DOHH2 (cell line): ENCODE measurements at regions not wholly inside any gene's neighbourhood (a gene's known extent, or its start where the extent isn't known, plus 50 kb on each side); places are given as distances from the start of the nearest gene placed in this dataset.

Source experiments
- H3F3A ChIP-seq: fragments of 200-600 bp; sonication (generic), shearing (Covaris generic); 2 replicates; pipeline ENCODE4 v1.6.0; 2016; ENCODE audit warnings: antibody characterized with exemption, mild to moderate bottlenecking; ENCODE audit not compliant: control insufficient read depth, insufficient read depth
- H3K27ac ChIP-seq: fragments of 200-600 bp; sonication (generic); 2 replicates; pipeline ENCODE4 v1.5.1; 2014; ENCODE audit warnings: low read depth, mild to moderate bottlenecking, low read length, moderate library complexity
- H3K27me3 ChIP-seq: fragments of 200-600 bp; sonication (generic); 2 replicates; pipeline ENCODE4 v1.6.1; 2014; ENCODE audit warnings: mild to moderate bottlenecking, low read length, mixed read lengths; ENCODE audit not compliant: control insufficient read depth
- H3K36me3 ChIP-seq: fragments of 200-600 bp; sonication (generic); 2 replicates; pipeline ENCODE4 v1.6.1; 2014; ENCODE audit warnings: mild to moderate bottlenecking, low read length, moderate library complexity, mixed read lengths; ENCODE audit not compliant: control insufficient read depth
- H3K4me1 ChIP-seq: fragments of 200-600 bp; sonication (generic); 2 replicates; pipeline ENCODE4 v1.6.1; 2014; ENCODE audit warnings: mild to moderate bottlenecking, low read length, mixed read lengths; ENCODE audit not compliant: control insufficient read depth
- H3K4me2 ChIP-seq: fragments of 200-600 bp; sonication (generic); 2 replicates; pipeline ENCODE4 v1.6.0; 2014; ENCODE audit warnings: mild to moderate bottlenecking, low read length, moderate library complexity
- H3K4me3 ChIP-seq: fragments of 200-600 bp; sonication (generic); 2 replicates; pipeline ENCODE4 v1.5.1; 2014; ENCODE audit warnings: mild to moderate bottlenecking, low read length, mixed read lengths
- H3K79me2 ChIP-seq: fragments of 200-600 bp; sonication (generic); 2 replicates; pipeline ENCODE4 v1.6.1; 2014; ENCODE audit warnings: mild to moderate bottlenecking, low read length, mixed read lengths; ENCODE audit not compliant: control insufficient read depth
- H3K9me2 ChIP-seq: fragments of 200-600 bp; sonication (generic); replicated peaks from 2 replicates; pipeline ENCODE4 v1.6.1; 2014; ENCODE audit warnings: mild to moderate bottlenecking, low read length, mixed read lengths; ENCODE audit not compliant: control insufficient read depth
- H3K9me3 ChIP-seq: fragments of 200-600 bp; sonication (generic); 2 replicates; pipeline ENCODE4 v1.6.1; 2014; ENCODE audit warnings: antibody characterized with exemption, low read length, mixed read lengths; ENCODE audit not compliant: control insufficient read depth, insufficient read depth
- H4K20me1 ChIP-seq: fragments of 200-600 bp; sonication (generic); 2 replicates; pipeline ENCODE4 v1.6.0; 2014; ENCODE audit warnings: low read depth, mild to moderate bottlenecking, antibody characterized with exemption, low read length, moderate library complexity; ENCODE audit not compliant: control insufficient read depth, insufficient read depth
- CTCF ChIP-seq: fragments of 200-600 bp; sonication (generic); IDR thresholded peaks from one replicate; pipeline ENCODE4 v1.5.1; 2014; ENCODE audit warnings: antibody characterized with exemption, mild to moderate bottlenecking, low read depth, low read length; ENCODE audit not compliant: poor library complexity, severe bottlenecking
- EZH2phosphoT487 ChIP-seq: fragments of 200-600 bp; sonication (generic); IDR thresholded peaks from 2 replicates; pipeline ENCODE4 v1.6.1; 2017; ENCODE audit warnings: borderline replicate concordance, mild to moderate bottlenecking, antibody characterized with exemption, low read length, moderate library complexity, mixed read lengths

- Histone ChIP-seq H3K9me3 (no peaks in the 10 kb centered on the region), H3K79me2 (no peaks in the 10 kb centered on the region), H3K9me2 (no peaks in the 10 kb centered on the region), H3K27ac (no peak overlapping the region), H3F3A (no peaks in the 10 kb centered on the region), H3K4me2 (no peak overlapping the region), H3K36me3 (no peaks in the 10 kb centered on the region), H4K20me1 (no peaks in the 10 kb centered on the region), H3K4me1 (no peaks in the 10 kb centered on the region), H3K27me3 (no peaks in the 10 kb centered on the region), H3K4me3 (no peak overlapping the region)
- TF ChIP-seq EZH2phosphoT487: no peak
- TF ChIP-seq CTCF: no peak
These were observed 133.6 kb upstream of the ARPP21 start for GRCh38 chr3:35505772-35506171.

GRCh38 chr3:35519936-35520335, 119.4 kb upstream of the ARPP21 start:
- Histone ChIP-seq H3K79me2 (no peaks in the 10 kb centered on the region), H4K20me1 (no peaks in the 10 kb centered on the region), H3K4me1 (no peaks in the 10 kb centered on the region), H3K36me3 (no peaks in the 10 kb centered on the region), H3K9me3 (no peaks in the 10 kb centered on the region), H3K4me2 (no peak overlapping the region), H3F3A (no peaks in the 10 kb centered on the region), H3K27me3 (no peaks in the 10 kb centered on the region), H3K27ac (no peak overlapping the region), H3K4me3 (no peak overlapping the region), H3K9me2 (no peaks in the 10 kb centered on the region)
- TF ChIP-seq CTCF (no peak), EZH2phosphoT487 (no peak)

- Histone ChIP-seq H3K27ac (no peak overlapping the region), H3K4me1 (no peaks in the 10 kb centered on the region), H4K20me1 (no peaks in the 10 kb centered on the region), H3K79me2 (no peaks in the 10 kb centered on the region), H3K27me3 (no peaks in the 10 kb centered on the region), H3K9me2 (no peaks in the 10 kb centered on the region), H3F3A (no peaks in the 10 kb centered on the region), H3K9me3 (no peaks in the 10 kb centered on the region), H3K36me3 (no peaks in the 10 kb centered on the region), H3K4me3 (no peak overlapping the region), H3K4me2 (no peak overlapping the region)
- TF ChIP-seq CTCF (no peak), EZH2phosphoT487 (no peak)
These were observed 118.1 kb upstream of the ARPP21 start for GRCh38 chr3:35521196-35521595.

GRCh38 chr3:35522450-35522849, 116.9 kb upstream of the ARPP21 start:
- Histone ChIP-seq H3K4me3 (no peak overlapping the region), H3K36me3 (no peaks in the 10 kb centered on the region), H3K79me2 (no peaks in the 10 kb centered on the region), H3K9me3 (no peaks in the 10 kb centered on the region), H3K4me1 (no peaks in the 10 kb centered on the region), H4K20me1 (no peaks in the 10 kb centered on the region), H3K27ac (no peak overlapping the region), H3K27me3 (no peaks in the 10 kb centered on the region), H3K4me2 (no peak overlapping the region), H3F3A (no peaks in the 10 kb centered on the region), H3K9me2 (no peaks in the 10 kb centered on the region)
- TF ChIP-seq CTCF (no peak), EZH2phosphoT487 (no peak)
